Activated CD8-positive, alpha-beta memory T cell treated with anti-CD3 and anti-CD28 coated beads, Interleukin-2, amount 10 ng/mL, durations not matched to agents 7 days and 5 days (primary cell): ENCODE measurements at regions not wholly inside any gene's neighbourhood (a gene's known extent, or its start where the extent isn't known, plus 50 kb on each side); places are given as distances from the start of the nearest gene placed in this dataset.
A peak's percentile ranks its signal among the peaks of the same experiment; 100 is the strongest.

Experiments used
- ATAC-seq: fragments of 150-1000 bp; cut with Tn5 transposase; one replicate; pipeline ENCODE4 v1.10.0; 2021; ENCODE audit warnings: moderate library complexity
- CTCF ChIA-PET: fragments of 350-600 bp; sonication (Branson Sonifier 250); formaldehyde crosslinking; loops from one replicate; lab custom pipeline; 2021; ENCODE audit warnings: antibody characterized with exemption; lab: Charles Lee
- DNase-seq: peaks from one replicate; pipeline ENCODE4 v3.0.0-alpha.2; 2020
- H3K27ac Mint-ChIP-seq: one replicate; pipeline ENCODE4 v1.8.0; 2021; ENCODE audit warnings: mild to moderate bottlenecking, mixed read lengths
- H3K27me3 Mint-ChIP-seq: one replicate; pipeline ENCODE4 v1.8.0; 2021; ENCODE audit warnings: mixed read lengths
- H3K36me3 Mint-ChIP-seq: one replicate; pipeline ENCODE4 v1.8.0; 2021; ENCODE audit warnings: mild to moderate bottlenecking, mixed read lengths
- H3K4me1 Mint-ChIP-seq: one replicate; pipeline ENCODE4 v1.8.0; 2021; ENCODE audit warnings: mixed read lengths
- H3K4me3 Mint-ChIP-seq: one replicate; pipeline ENCODE4 v1.8.0; 2021; ENCODE audit warnings: mild to moderate bottlenecking, moderate library complexity, mixed read lengths
- H3K9me3 Mint-ChIP-seq: one replicate; pipeline ENCODE4 v1.8.0; 2022; ENCODE audit warnings: low read depth, mixed read lengths

GRCh38 chr11:43578346-43579170 lies 102.0 kb upstream of the HSD17B12 start:
- peaks cover 97% of the 10 kb centered on the region for H3K27me3 Mint-ChIP-seq
- DNase-seq = no peak

GRCh38 chr11:43579171-43579918 lies 101.2 kb upstream of the HSD17B12 start:
- Mint-ChIP-seq H3K36me3 (peaks cover 3% of the 10 kb centered on the region), H3K27me3 (peaks cover 97% of the 10 kb centered on the region), H3K9me3 (no peaks in the 10 kb centered on the region), H3K4me3 (peak overlapping the region; percentile 55), H3K4me1 (peaks cover 27% of the 10 kb centered on the region), H3K27ac (no peak overlapping the region)
- ATAC-seq = peak; percentile 47
- DNase-seq = peak; percentile 56
- CTCF ChIA-PET = interaction anchor here (1.4 kb wide), 1 partner anchor 14 kb away, joined by 3 read pairs; no protein-coding TSS in a partner anchor

More at GRCh38 chr11:43578346-43579170, 102.0 kb upstream of the HSD17B12 start:
- H3K27ac Mint-ChIP-seq = no peak overlapping the region
- H3K4me1 Mint-ChIP-seq = peaks cover 28% of the 10 kb centered on the region
- peak overlapping the region; percentile 55 for H3K4me3 Mint-ChIP-seq
- CTCF ChIA-PET = interaction anchor here (0.8 to 2.7 kb wide), 4 partner anchors 10 to 273 kb away, joined by 3 to 9 read pairs (median 4); no protein-coding TSS in a partner anchor
- no peak for ATAC-seq
- H3K9me3 Mint-ChIP-seq = no peaks in the 10 kb centered on the region
- H3K36me3 Mint-ChIP-seq = peaks cover 3% of the 10 kb centered on the region

GRCh38 chr11:43579919-43580276 lies 100.6 kb upstream of the HSD17B12 start:
- DNase-seq = no peak
- H3K36me3 Mint-ChIP-seq = peaks cover 3% of the 10 kb centered on the region
- peaks cover 26% of the 10 kb centered on the region for H3K4me1 Mint-ChIP-seq
- no peak overlapping the region for H3K27ac Mint-ChIP-seq
- CTCF ChIA-PET = interaction anchor here (1.4 kb wide), 1 partner anchor 14 kb away, joined by 3 read pairs; no protein-coding TSS in a partner anchor
- H3K27me3 Mint-ChIP-seq = peaks cover 96% of the 10 kb centered on the region
- H3K4me3 Mint-ChIP-seq = peak overlapping the region; percentile 55
- H3K9me3 Mint-ChIP-seq = no peaks in the 10 kb centered on the region
- no peak for ATAC-seq

DNA sequence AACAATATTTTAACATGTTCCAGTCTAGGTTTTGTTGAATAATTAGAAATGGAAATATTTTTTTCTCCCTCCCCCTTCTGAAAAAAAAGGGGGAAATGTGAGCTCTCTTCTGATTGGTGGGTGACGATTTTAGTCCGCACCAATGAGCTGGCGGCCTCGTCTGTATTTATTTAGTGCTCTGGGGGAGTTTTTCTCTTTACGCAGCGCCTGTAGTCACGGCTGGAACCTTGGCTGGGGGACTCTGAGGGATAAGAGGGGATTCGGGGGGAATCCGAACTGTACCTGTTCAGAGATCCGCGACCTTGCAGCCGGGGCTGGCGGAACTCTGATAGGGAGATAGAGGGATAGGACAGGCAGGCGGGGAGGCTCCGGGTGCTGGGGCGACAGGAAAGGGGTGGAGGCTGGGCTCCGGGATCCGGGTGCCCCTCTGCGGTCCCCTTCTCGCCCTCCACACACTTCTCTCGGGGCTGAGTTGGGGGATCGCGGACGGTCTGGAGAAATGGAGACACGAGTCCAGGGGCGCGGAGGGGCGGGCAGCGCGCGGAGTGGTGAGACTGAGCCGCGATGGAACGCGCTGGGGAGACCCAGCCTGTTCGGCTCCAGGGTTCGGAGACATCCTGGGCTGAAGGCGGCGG lies 99.7 kb upstream of the HSD17B12 start:
- Mint-ChIP-seq H3K27me3 (peaks cover 95% of the 10 kb centered on the region), H3K36me3 (peaks cover 3% of the 10 kb centered on the region), H3K9me3 (no peaks in the 10 kb centered on the region), H3K4me3 (peak overlapping the region; percentile 52), H3K27ac (peak overlapping the region; percentile 24), H3K4me1 (peaks cover 21% of the 10 kb centered on the region)
- no peak for ATAC-seq
- CTCF ChIA-PET = interaction anchor here (1.0 to 1.9 kb wide), 2 partner anchors 13 to 271 kb away, joined by 4 to 7 read pairs; no protein-coding TSS in a partner anchor
- no peak for DNase-seq

- DNase-seq (no peak), ATAC-seq (no peak)
- Mint-ChIP-seq H3K27ac (no peak overlapping the region), H3K36me3 (peaks cover under 1% of the 10 kb centered on the region), H3K4me1 (peaks cover 19% of the 10 kb centered on the region), H3K27me3 (peaks cover 93% of the 10 kb centered on the region), H3K9me3 (no peaks in the 10 kb centered on the region), H3K4me3 (no peak overlapping the region)
- CTCF ChIA-PET = interaction anchor here (1.0 to 1.9 kb wide), 2 partner anchors 14 to 270 kb away, joined by 4 to 7 read pairs; no protein-coding TSS in a partner anchor
Observed at GRCh38 chr11:43581370-43582023, 99.0 kb upstream of the HSD17B12 start.

GRCh38 chr11:43582024-43582862 lies 98.3 kb upstream of the HSD17B12 start:
- Mint-ChIP-seq H3K27me3 (peaks cover 90% of the 10 kb centered on the region), H3K4me3 (no peak overlapping the region), H3K9me3 (no peaks in the 10 kb centered on the region), H3K4me1 (peaks cover 14% of the 10 kb centered on the region), H3K36me3 (no peaks in the 10 kb centered on the region), H3K27ac (no peak overlapping the region)
- CTCF ChIA-PET = interaction anchor here (1.0 to 1.9 kb wide), 3 partner anchors 15 to 269 kb away, joined by 3 to 7 read pairs (median 4); no protein-coding TSS in a partner anchor
- DNase-seq = no peak
- no peak for ATAC-seq

- H3K4me3 Mint-ChIP-seq = no peak overlapping the region
- no peak overlapping the region for H3K27ac Mint-ChIP-seq
- H3K27me3 Mint-ChIP-seq = peaks cover 86% of the 10 kb centered on the region
- CTCF ChIA-PET = interaction anchor here (1.3 kb wide), 1 partner anchor 50 kb away, joined by 3 read pairs; no protein-coding TSS in a partner anchor
- DNase-seq = no peak
- H3K4me1 Mint-ChIP-seq = peaks cover 12% of the 10 kb centered on the region
- no peak for ATAC-seq
- no peaks in the 10 kb centered on the region for H3K36me3 Mint-ChIP-seq
- no peaks in the 10 kb centered on the region for H3K9me3 Mint-ChIP-seq
Observed at GRCh38 chr11:43582863-43583462, 97.6 kb upstream of the HSD17B12 start.

GRCh38 chr11:43583548-43583947 lies 97.0 kb upstream of the HSD17B12 start:
- Mint-ChIP-seq H3K27ac (no peak overlapping the region), H3K4me3 (no peak overlapping the region), H3K9me3 (no peaks in the 10 kb centered on the region), H3K36me3 (no peaks in the 10 kb centered on the region), H3K27me3 (peaks cover 84% of the 10 kb centered on the region), H3K4me1 (peaks cover 12% of the 10 kb centered on the region)
- ATAC-seq (no peak), DNase-seq (no peak)
- CTCF ChIA-PET = no interaction called here

- CTCF ChIA-PET = no interaction called here
- H3K4me1 Mint-ChIP-seq = peaks cover 2% of the 10 kb centered on the region
- ATAC-seq = no peak
- no peak overlapping the region for H3K4me3 Mint-ChIP-seq
- peaks cover 71% of the 10 kb centered on the region for H3K27me3 Mint-ChIP-seq
- no peak for DNase-seq
- no peaks in the 10 kb centered on the region for H3K36me3 Mint-ChIP-seq
- H3K27ac Mint-ChIP-seq = no peak overlapping the region
- H3K9me3 Mint-ChIP-seq = no peaks in the 10 kb centered on the region
Observed at GRCh38 chr11:43585877-43586608, 94.5 kb upstream of the HSD17B12 start.

DNA sequence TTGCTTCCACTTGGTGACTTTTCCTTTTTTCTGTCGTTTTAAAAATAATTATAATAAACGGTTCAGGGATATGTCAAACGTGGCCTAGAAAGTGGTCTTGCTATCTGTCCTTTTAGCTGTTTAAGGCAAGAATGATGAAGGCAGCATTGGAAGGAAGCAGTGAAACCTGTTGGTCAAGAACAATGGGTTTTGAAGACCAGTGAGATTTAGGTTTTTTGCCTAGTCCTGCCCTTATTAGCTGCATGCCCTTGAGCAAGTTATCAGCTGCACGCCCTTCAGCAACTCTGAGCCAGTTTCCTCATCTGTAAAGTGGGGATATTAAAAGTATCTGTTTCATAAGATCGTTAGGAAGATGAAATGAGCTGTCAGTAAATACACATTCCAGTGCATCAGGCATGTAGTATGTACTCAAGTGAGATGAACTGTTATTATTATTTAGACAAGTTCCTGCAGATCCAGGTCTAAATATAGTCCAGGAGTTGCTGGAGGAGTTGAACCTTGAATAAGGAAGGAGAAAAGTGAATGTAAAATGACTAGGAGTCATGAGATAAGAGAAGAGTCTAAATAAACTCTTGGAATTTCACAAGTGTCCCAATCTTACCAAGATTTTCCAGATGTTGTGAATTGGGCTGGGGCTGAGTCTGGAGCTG lies 90.8 kb upstream of the HSD17B12 start:
- Mint-ChIP-seq H3K9me3 (no peaks in the 10 kb centered on the region), H3K4me1 (no peaks in the 10 kb centered on the region), H3K27me3 (peaks cover 50% of the 10 kb centered on the region), H3K4me3 (no peak overlapping the region), H3K27ac (no peak overlapping the region), H3K36me3 (no peaks in the 10 kb centered on the region)
- DNase-seq (no peak), ATAC-seq (no peak)
- CTCF ChIA-PET = interaction anchor here (1.2 to 1.3 kb wide), 2 partner anchors 17 to 23 kb away, joined by 3 to 6 read pairs; no protein-coding TSS in a partner anchor

GRCh38 chr11:43601511-43601910 lies 79.0 kb upstream of the HSD17B12 start:
- no peak overlapping the region for H3K27ac Mint-ChIP-seq
- H3K4me1 Mint-ChIP-seq = no peaks in the 10 kb centered on the region
- DNase-seq (no peak), ATAC-seq (no peak)
- H3K9me3 Mint-ChIP-seq = no peaks in the 10 kb centered on the region
- CTCF ChIA-PET = no interaction called here
- H3K4me3 Mint-ChIP-seq = no peak overlapping the region
- peaks cover 33% of the 10 kb centered on the region for H3K27me3 Mint-ChIP-seq
- no peaks in the 10 kb centered on the region for H3K36me3 Mint-ChIP-seq
